GM12878 (cell line): ENCODE measurements at regions not wholly inside any gene's neighbourhood (a gene's known extent, or its start where the extent isn't known, plus 50 kb on each side); places are given as distances from the start of the nearest gene placed in this dataset.

ENCODE experiments used
- ATAC-seq: fragments of 200-7000 bp; cut with Tn5 transposase; 3 replicates; pipeline ENCODE4 v1.9.1; 2020; ENCODE audit warnings: mild to moderate bottlenecking, moderate library complexity
- BruUV-seq: library from RNA; stranded (reverse); fragments of 400-500 nt; replicated peaks from 2 replicates; lab custom pipeline; 2021; lab: Mats Ljungman, UMichigan
- CTCF ChIA-PET: fragments of 300-600 bp; sonication (Branson Sonifier 250); formaldehyde crosslinking; extraction: SDS; loops from one replicate; lab custom pipeline; 2021; ENCODE audit warnings: inconsistent platforms; lab: Yijun Ruan, JAX
- POLR2A ChIA-PET: fragments of 350-600 bp; formaldehyde crosslinking; extraction: SDS; loops from one replicate; lab custom pipeline; 2021; ENCODE audit warnings: inconsistent platforms; lab: Charles Lee
- RAD21 ChIA-PET: fragments of 300-600 bp; sonication (Branson Sonifier 250); formaldehyde crosslinking; loops from one replicate; lab custom pipeline; 2023; ENCODE audit warnings: antibody characterized with exemption; ENCODE audit not compliant: unreplicated experiment; lab: Charles Lee
- SMC1A ChIA-PET: fragments of 300-600 bp; sonication (Branson Sonifier 250); formaldehyde crosslinking; loops from one replicate; lab custom pipeline; 2023; ENCODE audit not compliant: unreplicated experiment, uncharacterized antibody; lab: Charles Lee
- DNase-seq: peaks from one replicate; pipeline ENCODE4 v3.0.0-alpha.2; 2011; ENCODE audit warnings: low read depth, low spot score
- FAIRE-seq: peaks from 3 replicates; lab custom pipeline; 2011; peaks lifted over from hg19 to GRCh38; lab: Jason Lieb, UNC
- H2AFZ ChIP-seq: 2 replicates; pipeline ENCODE4 v1.6.0; 2011; ENCODE audit warnings: low read depth, low read length, control low read depth; ENCODE audit not compliant: control insufficient read depth
- H3K27ac ChIP-seq: 2 replicates; pipeline ENCODE4 v1.5.1; 2011; ENCODE audit warnings: control low read depth; ENCODE audit not compliant: control insufficient read depth, insufficient read depth
- H3K27me3 ChIP-seq, 2 experiments: replicated peaks in 1 of 2; 2 replicates each; pipeline versions ENCODE4 v1.6.0 to v1.6.1; 2011; ENCODE audit warnings: low read length in 1 of 2; ENCODE audit not compliant: control insufficient read depth in 2 of 2, insufficient read depth in 2 of 2
- H3K36me3 ChIP-seq, 2 experiments: 2 replicates each; pipeline ENCODE4 v1.5.1; 2011; ENCODE audit warnings: low read length in 1 of 2; ENCODE audit not compliant: control insufficient read depth in 2 of 2, insufficient read depth in 2 of 2
- H3K4me1 ChIP-seq: 2 replicates; pipeline ENCODE4 v1.6.1; 2011; ENCODE audit warnings: mild to moderate bottlenecking, low read length, moderate library complexity, mixed read lengths; ENCODE audit not compliant: control insufficient read depth, insufficient read depth
- H3K4me2 ChIP-seq: 2 replicates; pipeline ENCODE4 v1.6.0; 2011; ENCODE audit warnings: control low read depth; ENCODE audit not compliant: control insufficient read depth, insufficient read depth
- H3K4me3 ChIP-seq: fragments of 200-600 bp; sonication (generic); 2 replicates; pipeline ENCODE4 v1.5.1; 2016
- H3K79me2 ChIP-seq: 2 replicates; pipeline ENCODE4 v1.6.0; 2011; ENCODE audit warnings: low read length; ENCODE audit not compliant: control insufficient read depth, insufficient read depth
- H3K9ac ChIP-seq: 2 replicates; pipeline ENCODE4 v1.8.0; 2011; ENCODE audit warnings: low read length, control low read depth, mixed read lengths; ENCODE audit not compliant: control insufficient read depth, insufficient read depth
- H3K9me3 ChIP-seq: replicated peaks from 3 replicates; pipeline ENCODE4 v1.5.1; 2011; ENCODE audit warnings: mild to moderate bottlenecking, low read length; ENCODE audit not compliant: control insufficient read depth, insufficient read depth
- H4K20me1 ChIP-seq: 2 replicates; pipeline ENCODE4 v1.6.0; 2011; ENCODE audit not compliant: control insufficient read depth, insufficient read depth
- CTCF ChIP-seq, 3 experiments: IDR thresholded peaks in 2 of 3; conservative IDR thresholded peaks in 1 of 3; 2 replicates each; pipeline ENCODE4 v1.5.1; 2011; ENCODE audit warnings: low read depth in 3 of 3, low read length in 3 of 3, mild to moderate bottlenecking in 3 of 3, control low read depth in 2 of 3, moderate library complexity in 2 of 3, inconsistent platforms in 1 of 3, mixed read lengths in 1 of 3; ENCODE audit not compliant: control insufficient read depth in 2 of 3, insufficient read depth in 1 of 3; ENCODE audit errors: extremely low read depth in 1 of 3
- POU2F2 ChIP-seq: IDR thresholded peaks from 3 replicates; pipeline ENCODE4 v1.6.1; 2011; ENCODE audit warnings: low read depth, mild to moderate bottlenecking, low read length, borderline replicate concordance
- RELA ChIP-seq: fragments of 450-650 bp; IDR thresholded peaks from 2 replicates; pipeline ENCODE4 v1.8.0; 2014; ENCODE audit warnings: borderline replicate concordance; ENCODE audit not compliant: partially characterized antibody
- WRNIP1 ChIP-seq: IDR thresholded peaks from 2 replicates; pipeline ENCODE4 v1.6.1; 2011; ENCODE audit warnings: low read depth, low read length, improper control_type of control experiment, borderline replicate concordance
- WGBS: methylation state at CpG from one replicate; pipeline ENCODE4 v1.1.6; 2016; ENCODE audit warnings: low lambda C conversion rate; ENCODE audit not compliant: insufficient replicate concordance, insufficient coverage; ENCODE audit errors: missing lambda C conversion rate; 5-methylcytosine and 5-hydroxymethylcytosine counted together
- in situ Hi-C: fragments of 300-500 bp; cut with MboI; formaldehyde crosslinking; loops from 9 replicates; pipeline ENCODE4 v1.14.3; 2018; ENCODE audit warnings: mixed read lengths
- intact Hi-C: fragments of 100-400 bp; cut with micrococcal nuclease; formaldehyde crosslinking; loops from one replicate; pipeline ENCODE4 v1.14.2; 2022; ENCODE audit not compliant: unreplicated experiment

- no peak for ATAC-seq
- no peak overlapping the region for H3K27ac ChIP-seq
- no peak overlapping the region for H3K4me3 ChIP-seq
- RAD21 ChIA-PET = no interaction called here
- SMC1A ChIA-PET = interaction anchor here (1.2 kb wide), 1 partner anchor 12 kb away, joined by 3 read pairs; no protein-coding TSS in a partner anchor
- no peak overlapping the region for H3K9ac ChIP-seq
- H3K4me1 ChIP-seq = no peaks in the 10 kb centered on the region
- no peaks in the 10 kb centered on the region for H3K79me2 ChIP-seq
- H3K9me3 ChIP-seq = no peaks in the 10 kb centered on the region
- POLR2A ChIA-PET = no interaction called here
- H3K27me3 ChIP-seq = no peaks in the 10 kb centered on the region
- CTCF ChIA-PET = no interaction called here
- H3K36me3 ChIP-seq = no peaks in the 10 kb centered on the region
- no peak overlapping the region for H3K4me2 ChIP-seq
- no peak overlapping the region for H2AFZ ChIP-seq
- no peak for TF ChIP-seq WRNIP1
- TF ChIP-seq RELA = no peak
- TF ChIP-seq CTCF (IDR thresholded peaks at IDR 0.05 in 2 of 3, conservative IDR thresholded peaks at IDR 0.05 in 1 of 3; ENCODE audit: control insufficient read depth in 2 of 3, extremely low read depth in 1 of 3, insufficient read depth in 1 of 3, low read depth in 3 of 3, low read length in 3 of 3) = no peak
- no peak for TF ChIP-seq POU2F2
- TF ChIP-seq, all 136 proteins: peak for 0
- WGBS = 34% methylated on average over 2 of the region's 2 CpGs
- no peak for FAIRE-seq
- DNase-seq = no peak
- H4K20me1 ChIP-seq = no peaks in the 10 kb centered on the region
- intact Hi-C loops (no loop called here), in situ Hi-C loops (no loop called here)
- BruUV-seq = no TSS peak
Observed at GRCh38 chr7:159247910-159248309, 103.2 kb upstream of the VIPR2 start.
